ENCODE measurements at regions not wholly inside any gene's neighbourhood (a gene's known extent, or its start where the extent isn't known, plus 50 kb on each side); places are given as distances from the start of the nearest gene placed in this dataset.

DNA sequence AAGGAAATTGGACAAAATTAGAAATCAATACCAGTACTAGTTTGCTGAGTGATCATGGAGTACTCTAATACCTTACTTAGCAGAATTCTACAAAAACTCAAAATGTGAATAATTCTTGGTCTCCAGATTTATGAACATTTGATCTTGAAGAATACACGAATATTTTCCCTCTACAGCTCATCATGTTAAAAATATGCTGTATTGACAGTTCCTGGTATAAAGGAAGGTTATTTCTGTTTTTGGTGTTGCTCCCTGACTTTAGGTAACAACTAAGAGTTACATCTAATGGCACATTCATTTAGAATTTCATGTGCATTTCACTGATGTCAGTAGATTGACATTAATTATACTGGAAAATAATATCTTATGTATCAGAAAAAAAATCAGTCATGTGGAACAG, 479.2 kb upstream of the PKDCC start:
- Histone ChIP-seq H3K27ac (ENCODE audit: low read depth in 2 of 2, low read length in 2 of 2) (no peak overlapping the region), H3K27me3 (ENCODE audit: control insufficient read depth in 2 of 2, insufficient read depth in 2 of 2, low read length in 2 of 2) (no peaks in the 10 kb centered on the region)

DNA sequence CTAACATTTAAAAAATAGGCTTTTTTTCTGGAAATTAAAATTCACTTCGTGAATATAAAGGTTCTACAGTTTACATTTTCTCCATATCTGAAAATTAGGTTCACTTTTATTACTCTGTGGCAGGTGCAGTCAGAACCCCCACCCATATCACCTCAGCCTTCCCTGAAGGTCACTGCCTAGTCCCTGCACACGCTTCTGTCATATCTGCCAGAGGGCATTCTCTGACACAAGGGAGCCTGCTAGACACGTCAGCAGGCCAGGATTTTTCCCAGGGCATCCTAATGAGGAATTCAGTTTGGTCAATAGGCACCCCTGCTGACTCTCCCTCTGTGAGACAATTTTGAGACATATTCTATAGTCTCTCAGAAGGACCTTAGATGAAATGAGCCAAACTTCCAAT, 475.7 kb upstream of the PKDCC start:
- no peaks in the 10 kb centered on the region for H3K27me3 ChIP-seq (ENCODE audit: control insufficient read depth in 2 of 2, insufficient read depth in 2 of 2, low read length in 2 of 2)
- no peak overlapping the region for H3K4me3 ChIP-seq (ENCODE audit: low read length in 2 of 2)
- H3K36me3 ChIP-seq (ENCODE audit: control insufficient read depth in 2 of 2, insufficient read depth in 2 of 2, low read length in 2 of 2) = no peaks in the 10 kb centered on the region
- no peaks in the 10 kb centered on the region for H3K4me1 ChIP-seq (ENCODE audit: control insufficient read depth in 2 of 2, insufficient read depth in 2 of 2, low read length in 2 of 2)
- no peak overlapping the region for H3K27ac ChIP-seq (ENCODE audit: low read depth in 2 of 2, low read length in 2 of 2)
- no peaks in the 10 kb centered on the region for H3K9me3 ChIP-seq (ENCODE audit: control insufficient read depth in 2 of 2, low read length in 2 of 2)
- H3K9ac ChIP-seq (ENCODE audit: low read depth in 1 of 2, low read length in 2 of 2) = no peak overlapping the region

More for the DNA sequence above, 479.2 kb upstream of the PKDCC start:
- Histone ChIP-seq H3K9ac (ENCODE audit: low read depth in 1 of 2, low read length in 2 of 2) (no peak overlapping the region), H3K36me3 (ENCODE audit: control insufficient read depth in 2 of 2, insufficient read depth in 2 of 2, low read length in 2 of 2) (no peaks in the 10 kb centered on the region), H3K9me3 (ENCODE audit: control insufficient read depth in 2 of 2, low read length in 2 of 2) (no peaks in the 10 kb centered on the region), H3K4me3 (ENCODE audit: low read length in 2 of 2) (no peak overlapping the region), H3K4me1 (ENCODE audit: control insufficient read depth in 2 of 2, insufficient read depth in 2 of 2, low read length in 2 of 2) (no peaks in the 10 kb centered on the region)

DNA sequence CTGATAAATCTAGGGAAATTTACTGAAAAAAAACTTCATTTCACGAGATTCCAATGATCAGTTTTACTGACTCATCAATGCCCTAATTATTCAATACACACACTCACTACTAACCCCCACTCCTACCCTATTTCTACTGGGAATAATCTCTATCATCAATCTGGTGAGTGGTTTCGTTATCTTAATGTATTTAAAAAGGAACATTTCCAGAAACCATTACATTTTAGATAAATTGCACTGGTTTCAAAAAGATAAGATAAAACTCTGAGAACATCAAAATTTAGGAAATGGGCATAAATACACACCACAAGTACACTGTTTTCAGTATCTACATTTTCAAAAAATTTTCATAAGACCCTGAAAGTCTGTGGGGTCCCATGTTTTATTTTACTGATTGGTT, 471.4 kb upstream of the PKDCC start:
- no peak overlapping the region for H3K4me3 ChIP-seq (ENCODE audit: low read length in 2 of 2)
- no peak overlapping the region for H3K9ac ChIP-seq (ENCODE audit: low read depth in 1 of 2, low read length in 2 of 2)
- H3K9me3 ChIP-seq (ENCODE audit: control insufficient read depth in 2 of 2, low read length in 2 of 2) = no peaks in the 10 kb centered on the region
- H3K27me3 ChIP-seq (ENCODE audit: control insufficient read depth in 2 of 2, insufficient read depth in 2 of 2, low read length in 2 of 2) = no peaks in the 10 kb centered on the region
- H3K36me3 ChIP-seq (ENCODE audit: control insufficient read depth in 2 of 2, insufficient read depth in 2 of 2, low read length in 2 of 2) = no peaks in the 10 kb centered on the region
- H3K27ac ChIP-seq (ENCODE audit: low read depth in 2 of 2, low read length in 2 of 2) = no peak overlapping the region
- H3K4me1 ChIP-seq (ENCODE audit: control insufficient read depth in 2 of 2, insufficient read depth in 2 of 2, low read length in 2 of 2) = no peaks in the 10 kb centered on the region

DNA sequence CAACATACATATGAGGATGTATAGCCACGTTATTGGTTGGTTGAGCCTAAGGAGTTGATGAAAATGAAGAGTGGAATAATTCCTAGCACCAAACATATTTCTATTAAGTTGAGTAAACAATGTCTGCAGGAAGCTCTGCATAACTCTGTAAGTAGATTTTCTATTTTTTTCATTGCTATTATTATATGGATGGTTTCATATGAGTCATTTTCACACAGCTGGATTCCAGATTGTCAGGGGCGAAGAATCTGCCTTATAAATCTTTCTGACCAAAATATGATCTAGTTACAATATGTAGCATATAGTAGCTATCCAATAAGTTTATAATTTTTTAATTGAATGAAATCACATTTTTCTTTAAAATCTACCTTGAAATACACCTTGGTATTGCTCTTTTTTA, 468.0 kb upstream of the PKDCC start:
- H3K27me3 ChIP-seq (ENCODE audit: control insufficient read depth in 2 of 2, insufficient read depth in 2 of 2, low read length in 2 of 2) = no peaks in the 10 kb centered on the region
- H3K4me3 ChIP-seq (ENCODE audit: low read length in 2 of 2) = no peak overlapping the region
- no peaks in the 10 kb centered on the region for H3K9me3 ChIP-seq (ENCODE audit: control insufficient read depth in 2 of 2, low read length in 2 of 2)
- H3K36me3 ChIP-seq (ENCODE audit: control insufficient read depth in 2 of 2, insufficient read depth in 2 of 2, low read length in 2 of 2) = no peaks in the 10 kb centered on the region
- no peak overlapping the region for H3K27ac ChIP-seq (ENCODE audit: low read depth in 2 of 2, low read length in 2 of 2)
- no peak overlapping the region for H3K9ac ChIP-seq (ENCODE audit: low read depth in 1 of 2, low read length in 2 of 2)
- H3K4me1 ChIP-seq (ENCODE audit: control insufficient read depth in 2 of 2, insufficient read depth in 2 of 2, low read length in 2 of 2) = no peaks in the 10 kb centered on the region

DNA sequence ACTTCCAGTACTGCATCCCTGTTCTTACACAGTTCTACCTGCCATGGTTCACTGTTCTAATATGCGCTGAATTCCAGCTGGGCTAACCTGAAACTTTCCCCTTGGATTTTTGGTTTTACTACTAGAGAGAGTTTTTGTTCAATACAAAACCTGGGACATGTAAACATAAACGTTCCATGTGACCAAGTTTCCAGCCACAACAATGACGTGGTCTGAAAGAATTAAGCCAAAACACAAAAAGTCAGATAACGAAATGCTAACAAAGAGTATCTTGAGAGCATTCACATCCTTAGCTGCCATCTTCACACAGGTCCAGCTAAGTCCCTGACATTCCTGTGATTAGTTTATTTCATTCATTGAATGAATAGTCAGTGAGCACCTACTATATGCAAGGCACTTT, 467.0 kb upstream of the PKDCC start:
- no peaks in the 10 kb centered on the region for H3K27me3 ChIP-seq (ENCODE audit: control insufficient read depth in 2 of 2, insufficient read depth in 2 of 2, low read length in 2 of 2)

DNA sequence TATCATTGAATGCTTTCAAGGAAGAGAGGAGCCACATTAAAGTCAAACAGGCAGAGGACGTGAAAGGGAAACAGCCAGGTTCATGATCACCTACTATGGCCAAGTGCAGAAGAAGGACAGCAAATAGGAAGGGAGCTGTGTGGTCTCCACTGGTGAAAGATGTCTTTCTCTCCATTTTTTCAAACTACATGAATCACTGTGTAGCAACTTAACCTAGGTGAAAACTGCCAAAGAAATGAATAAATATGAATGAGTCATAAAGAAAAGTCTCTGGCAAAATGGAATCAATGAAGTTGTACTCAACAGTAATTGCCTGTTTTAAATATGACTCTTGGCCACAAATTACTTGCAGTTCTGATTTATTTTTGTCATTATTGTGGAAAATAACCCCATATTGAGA, 452.6 kb upstream of the PKDCC start:
- H3K27ac ChIP-seq (ENCODE audit: low read depth in 2 of 2, low read length in 2 of 2) = no peak overlapping the region
- H3K4me1 ChIP-seq (ENCODE audit: control insufficient read depth in 2 of 2, insufficient read depth in 2 of 2, low read length in 2 of 2) = no peaks in the 10 kb centered on the region
- no peak overlapping the region for H3K9ac ChIP-seq (ENCODE audit: low read depth in 1 of 2, low read length in 2 of 2)
- no peaks in the 10 kb centered on the region for H3K36me3 ChIP-seq (ENCODE audit: control insufficient read depth in 2 of 2, insufficient read depth in 2 of 2, low read length in 2 of 2)
- peaks cover 0 to 2% of the 10 kb centered on the region in 2 donors for H3K9me3 ChIP-seq (ENCODE audit: control insufficient read depth in 2 of 2, low read length in 2 of 2)
- H3K27me3 ChIP-seq (ENCODE audit: control insufficient read depth in 2 of 2, insufficient read depth in 2 of 2, low read length in 2 of 2) = no peaks in the 10 kb centered on the region
- H3K4me3 ChIP-seq (ENCODE audit: low read length in 2 of 2) = no peak overlapping the region

More for the DNA sequence above, 467.0 kb upstream of the PKDCC start:
- Histone ChIP-seq H3K27ac (ENCODE audit: low read depth in 2 of 2, low read length in 2 of 2) (no peak overlapping the region), H3K4me3 (ENCODE audit: low read length in 2 of 2) (no peak overlapping the region), H3K9ac (ENCODE audit: low read depth in 1 of 2, low read length in 2 of 2) (no peak overlapping the region), H3K36me3 (ENCODE audit: control insufficient read depth in 2 of 2, insufficient read depth in 2 of 2, low read length in 2 of 2) (no peaks in the 10 kb centered on the region), H3K9me3 (ENCODE audit: control insufficient read depth in 2 of 2, low read length in 2 of 2) (no peaks in the 10 kb centered on the region), H3K4me1 (ENCODE audit: control insufficient read depth in 2 of 2, insufficient read depth in 2 of 2, low read length in 2 of 2) (no peaks in the 10 kb centered on the region)

DNA sequence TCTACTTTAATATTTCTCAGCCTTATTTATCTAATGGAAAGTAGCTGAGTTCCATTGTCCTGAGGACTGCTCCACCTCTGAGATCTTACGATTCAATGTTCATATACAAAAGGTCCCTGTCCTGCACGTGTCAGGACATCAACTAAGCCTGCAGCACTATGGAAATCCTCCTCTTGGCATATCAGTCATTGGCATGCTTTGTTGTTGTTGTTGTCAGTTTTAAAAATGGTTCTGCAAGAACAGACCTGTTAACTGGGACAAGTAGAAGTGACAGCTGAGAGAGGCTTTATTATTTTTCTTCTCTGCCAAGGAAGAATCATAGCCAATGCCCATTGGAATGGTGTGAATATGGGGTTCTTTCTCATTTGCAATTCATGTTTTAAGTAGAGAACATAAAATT, 450.1 kb upstream of the PKDCC start:
- peaks cover 0 to 2% of the 10 kb centered on the region in 2 donors for H3K9me3 ChIP-seq (ENCODE audit: control insufficient read depth in 2 of 2, low read length in 2 of 2)
- no peak overlapping the region for H3K27ac ChIP-seq (ENCODE audit: low read depth in 2 of 2, low read length in 2 of 2)
- no peaks in the 10 kb centered on the region for H3K4me1 ChIP-seq (ENCODE audit: control insufficient read depth in 2 of 2, insufficient read depth in 2 of 2, low read length in 2 of 2)
- no peak overlapping the region for H3K4me3 ChIP-seq (ENCODE audit: low read length in 2 of 2)
- no peaks in the 10 kb centered on the region for H3K27me3 ChIP-seq (ENCODE audit: control insufficient read depth in 2 of 2, insufficient read depth in 2 of 2, low read length in 2 of 2)
- no peak overlapping the region for H3K9ac ChIP-seq (ENCODE audit: low read depth in 1 of 2, low read length in 2 of 2)
- H3K36me3 ChIP-seq (ENCODE audit: control insufficient read depth in 2 of 2, insufficient read depth in 2 of 2, low read length in 2 of 2) = no peaks in the 10 kb centered on the region

DNA sequence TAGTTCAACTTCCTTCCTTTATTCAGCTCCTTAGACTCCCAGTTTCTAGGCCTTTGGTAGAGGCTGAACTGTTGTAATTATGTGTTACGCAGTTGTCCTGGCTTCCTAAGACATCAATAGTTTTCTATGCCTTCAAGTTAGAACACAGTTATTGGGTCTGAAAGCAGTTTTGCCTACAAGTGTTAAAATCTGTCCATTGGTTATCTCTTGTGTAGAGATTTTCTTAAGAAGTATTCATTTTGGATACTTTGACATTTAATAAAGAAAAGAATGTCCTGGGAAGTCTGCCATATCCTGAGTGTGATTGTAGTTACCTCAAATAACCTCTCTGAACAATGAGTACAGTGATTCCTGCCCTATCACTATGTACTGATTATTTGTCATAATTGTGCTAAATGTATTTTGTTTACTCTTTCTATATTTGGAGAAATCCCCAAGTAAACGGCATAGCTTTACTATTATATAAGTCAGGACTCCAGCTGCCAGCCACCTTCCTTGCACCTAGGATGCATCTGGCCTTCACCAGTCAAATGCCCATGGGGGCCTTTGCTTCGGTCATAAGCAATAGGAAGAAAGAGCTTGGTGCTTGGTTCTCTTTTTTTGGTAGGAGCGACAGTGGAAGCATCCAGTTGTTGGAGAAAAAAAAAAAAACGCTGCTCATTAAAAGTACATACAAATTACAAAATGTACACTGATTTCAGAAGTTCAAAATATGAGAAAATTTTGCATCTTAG, 449.5 kb upstream of the PKDCC start:
- Histone ChIP-seq H3K4me3 (ENCODE audit: low read length in 2 of 2) (no peak overlapping the region), H3K4me1 (ENCODE audit: control insufficient read depth in 2 of 2, insufficient read depth in 2 of 2, low read length in 2 of 2) (no peaks in the 10 kb centered on the region), H3K36me3 (ENCODE audit: control insufficient read depth in 2 of 2, insufficient read depth in 2 of 2, low read length in 2 of 2) (no peaks in the 10 kb centered on the region), H3K9ac (ENCODE audit: low read depth in 1 of 2, low read length in 2 of 2) (no peak overlapping the region), H3K27me3 (ENCODE audit: control insufficient read depth in 2 of 2, insufficient read depth in 2 of 2, low read length in 2 of 2) (no peaks in the 10 kb centered on the region), H3K27ac (ENCODE audit: low read depth in 2 of 2, low read length in 2 of 2) (no peak overlapping the region), H3K9me3 (ENCODE audit: control insufficient read depth in 2 of 2, low read length in 2 of 2) (peaks cover 0 to 2% of the 10 kb centered on the region in 2 donors)

DNA sequence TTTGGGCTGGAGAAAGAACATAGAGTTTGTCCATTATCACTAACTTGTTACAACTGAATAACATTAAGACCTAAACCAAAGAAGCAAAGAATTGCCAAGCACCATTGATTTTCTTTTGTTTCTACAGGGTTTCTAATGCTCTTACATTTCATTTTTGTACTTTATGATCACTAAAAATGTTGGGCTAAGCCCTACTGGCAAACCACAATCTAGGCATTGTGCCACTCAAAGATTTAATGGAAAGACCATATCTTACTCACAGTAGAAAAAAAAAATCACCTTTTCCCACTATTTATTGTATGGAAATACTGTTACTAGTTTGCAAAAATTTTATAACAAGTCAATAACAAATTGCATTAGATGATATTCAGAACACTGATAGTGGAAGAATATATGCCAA, 447.4 kb upstream of the PKDCC start:
- H3K36me3 ChIP-seq (ENCODE audit: control insufficient read depth in 2 of 2, insufficient read depth in 2 of 2, low read length in 2 of 2) = no peaks in the 10 kb centered on the region
- H3K4me3 ChIP-seq (ENCODE audit: low read length in 2 of 2) = no peak overlapping the region
- H3K9me3 ChIP-seq (ENCODE audit: control insufficient read depth in 2 of 2, low read length in 2 of 2) = peaks cover 0 to 2% of the 10 kb centered on the region in 2 donors
- no peaks in the 10 kb centered on the region for H3K27me3 ChIP-seq (ENCODE audit: control insufficient read depth in 2 of 2, insufficient read depth in 2 of 2, low read length in 2 of 2)
- no peak overlapping the region for H3K9ac ChIP-seq (ENCODE audit: low read depth in 1 of 2, low read length in 2 of 2)
- no peaks in the 10 kb centered on the region for H3K4me1 ChIP-seq (ENCODE audit: control insufficient read depth in 2 of 2, insufficient read depth in 2 of 2, low read length in 2 of 2)
- no peak overlapping the region for H3K27ac ChIP-seq (ENCODE audit: low read depth in 2 of 2, low read length in 2 of 2)

DNA sequence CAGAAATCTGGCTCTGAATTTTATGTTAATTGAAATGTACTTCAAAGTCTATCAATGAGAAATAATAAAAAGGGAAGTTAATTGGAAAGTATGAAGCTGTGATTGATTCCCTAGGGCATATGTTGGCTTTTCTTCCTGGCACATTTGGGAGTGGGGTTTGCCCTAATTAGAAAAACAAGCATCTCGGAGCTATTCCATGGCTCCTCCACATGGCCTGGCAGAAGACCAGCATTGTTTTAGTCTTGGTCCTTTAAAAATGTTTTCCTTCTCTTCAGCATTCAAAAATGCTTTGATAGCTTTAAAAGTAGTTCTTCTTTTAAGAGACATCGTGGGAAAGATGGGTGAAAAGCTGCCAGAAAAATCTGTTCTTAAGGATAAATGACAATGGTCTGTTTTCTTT, 445.5 kb upstream of the PKDCC start:
- Histone ChIP-seq H3K27ac (ENCODE audit: low read depth in 2 of 2, low read length in 2 of 2) (no peak overlapping the region), H3K9me3 (ENCODE audit: control insufficient read depth in 2 of 2, low read length in 2 of 2) (peaks cover 0 to 2% of the 10 kb centered on the region in 2 donors), H3K9ac (ENCODE audit: low read depth in 1 of 2, low read length in 2 of 2) (no peak overlapping the region), H3K36me3 (ENCODE audit: control insufficient read depth in 2 of 2, insufficient read depth in 2 of 2, low read length in 2 of 2) (no peaks in the 10 kb centered on the region), H3K4me3 (ENCODE audit: low read length in 2 of 2) (no peak overlapping the region), H3K4me1 (ENCODE audit: control insufficient read depth in 2 of 2, insufficient read depth in 2 of 2, low read length in 2 of 2) (no peaks in the 10 kb centered on the region), H3K27me3 (ENCODE audit: control insufficient read depth in 2 of 2, insufficient read depth in 2 of 2, low read length in 2 of 2) (no peaks in the 10 kb centered on the region)

All from mucosa of rectum (tissue), 2 donors.